Fibroblast of the aortic adventitia (primary cell): ENCODE measurements at regions not wholly inside any gene's neighbourhood (a gene's known extent, or its start where the extent isn't known, plus 50 kb on each side); places are given as distances from the start of the nearest gene placed in this dataset.

ENCODE experiments used
- DNase-seq: peaks from one replicate; pipeline ENCODE4 v3.0.0-alpha.2; 2010; ENCODE audit warnings: low read depth
- H3K4me3 ChIP-seq: 2 replicates; pipeline ENCODE4 v1.5.1; 2011; ENCODE audit warnings: low read depth, mild to moderate bottlenecking, control low read depth, low read length, moderate library complexity
- TF ChIP-seq, protein P1 (sequence below): IDR thresholded peaks from 2 replicates; pipeline ENCODE4 v1.5.1; 2011; ENCODE audit warnings: mild to moderate bottlenecking, low read length, control low read depth, inconsistent platforms; ENCODE audit not compliant: insufficient read depth

DNA sequence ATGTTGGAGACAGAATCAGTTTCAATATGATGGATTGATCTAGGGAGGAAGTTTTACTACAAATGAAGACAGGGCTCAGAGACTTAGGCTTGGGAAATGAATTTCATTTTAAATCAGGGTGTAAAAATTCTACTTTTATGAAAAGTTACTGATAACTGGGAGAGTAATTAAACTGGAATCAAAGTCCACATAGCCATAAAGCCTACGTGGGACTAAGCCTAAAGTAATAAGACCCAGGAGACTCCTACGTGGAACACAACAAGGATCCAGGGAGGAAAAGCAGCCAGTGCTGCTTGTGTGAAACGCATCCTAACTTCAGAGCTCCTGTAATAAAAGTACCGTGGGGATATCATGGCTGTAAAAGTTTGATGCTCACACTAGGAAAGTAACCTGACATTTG is 152.0 kb upstream of the MYO16 start:
- H3K4me3 ChIP-seq = no peak overlapping the region
- no peak for DNase-seq
- TF ChIP-seq, protein P1, sequence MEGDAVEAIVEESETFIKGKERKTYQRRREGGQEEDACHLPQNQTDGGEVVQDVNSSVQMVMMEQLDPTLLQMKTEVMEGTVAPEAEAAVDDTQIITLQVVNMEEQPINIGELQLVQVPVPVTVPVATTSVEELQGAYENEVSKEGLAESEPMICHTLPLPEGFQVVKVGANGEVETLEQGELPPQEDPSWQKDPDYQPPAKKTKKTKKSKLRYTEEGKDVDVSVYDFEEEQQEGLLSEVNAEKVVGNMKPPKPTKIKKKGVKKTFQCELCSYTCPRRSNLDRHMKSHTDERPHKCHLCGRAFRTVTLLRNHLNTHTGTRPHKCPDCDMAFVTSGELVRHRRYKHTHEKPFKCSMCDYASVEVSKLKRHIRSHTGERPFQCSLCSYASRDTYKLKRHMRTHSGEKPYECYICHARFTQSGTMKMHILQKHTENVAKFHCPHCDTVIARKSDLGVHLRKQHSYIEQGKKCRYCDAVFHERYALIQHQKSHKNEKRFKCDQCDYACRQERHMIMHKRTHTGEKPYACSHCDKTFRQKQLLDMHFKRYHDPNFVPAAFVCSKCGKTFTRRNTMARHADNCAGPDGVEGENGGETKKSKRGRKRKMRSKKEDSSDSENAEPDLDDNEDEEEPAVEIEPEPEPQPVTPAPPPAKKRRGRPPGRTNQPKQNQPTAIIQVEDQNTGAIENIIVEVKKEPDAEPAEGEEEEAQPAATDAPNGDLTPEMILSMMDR = no peak

DNA sequence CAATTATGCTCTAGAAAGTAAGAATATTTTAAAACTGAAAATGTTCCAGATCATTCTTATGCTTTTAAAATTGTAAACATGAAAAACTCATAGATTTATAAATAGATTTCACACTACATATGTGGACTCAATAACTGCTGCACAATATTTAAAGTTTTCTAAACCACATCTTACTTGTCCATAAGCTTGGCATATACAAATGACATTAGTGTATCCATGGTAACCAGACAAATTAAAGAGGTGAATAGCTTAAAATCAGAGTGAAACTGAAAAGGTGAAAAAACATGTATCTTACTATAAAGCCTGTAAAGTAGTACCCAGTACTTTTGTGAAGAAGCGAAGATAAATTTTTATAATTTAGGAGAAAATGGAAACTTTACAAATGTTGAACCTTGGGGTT is 151.2 kb upstream of the MYO16 start:
- no peak overlapping the region for H3K4me3 ChIP-seq
- DNase-seq = no peak
- TF ChIP-seq, protein P1 = no peak

DNA sequence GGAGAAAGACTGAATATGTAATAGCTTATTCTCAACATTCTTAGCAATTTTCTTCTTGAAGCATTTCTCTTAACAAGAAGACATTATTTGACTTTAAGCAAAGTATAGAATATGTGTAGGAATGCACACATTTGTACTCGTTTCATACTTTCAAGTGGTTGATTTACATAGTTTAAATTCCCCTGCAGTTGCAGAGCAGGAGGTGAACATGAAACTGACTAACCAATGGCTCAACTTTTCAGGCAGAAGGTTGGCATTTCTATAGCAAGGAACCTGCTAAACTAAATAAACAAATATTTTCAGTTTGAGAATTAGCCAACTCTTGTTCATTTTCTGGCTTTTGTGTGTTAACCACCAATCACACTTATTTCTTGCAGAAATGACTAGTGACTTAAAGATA is 145.4 kb upstream of the MYO16 start:
- no peak overlapping the region for H3K4me3 ChIP-seq
- TF ChIP-seq, protein P1 = no peak
- no peak for DNase-seq

DNA sequence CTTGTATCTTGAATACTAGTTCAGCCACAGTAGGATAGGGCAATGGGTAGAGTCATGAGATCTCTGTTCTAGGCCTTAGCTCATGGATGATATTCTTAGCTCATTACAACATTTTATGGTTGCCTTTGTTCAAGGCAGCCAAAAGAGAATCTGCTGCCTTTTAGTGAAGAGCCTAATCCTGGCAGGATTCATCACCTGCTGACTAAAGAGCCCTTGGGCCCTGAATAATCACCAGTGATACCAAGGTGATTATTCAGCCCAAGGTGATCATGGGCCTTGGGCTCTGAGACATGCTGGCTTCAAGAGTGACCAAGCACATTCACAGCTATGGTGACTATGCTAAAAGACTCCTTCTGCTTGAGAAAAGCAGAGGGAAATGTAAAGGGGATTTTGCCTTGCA is 143.3 kb upstream of the MYO16 start:
- no peak overlapping the region for H3K4me3 ChIP-seq
- TF ChIP-seq, protein P1 = no peak
- no peak for DNase-seq

DNA sequence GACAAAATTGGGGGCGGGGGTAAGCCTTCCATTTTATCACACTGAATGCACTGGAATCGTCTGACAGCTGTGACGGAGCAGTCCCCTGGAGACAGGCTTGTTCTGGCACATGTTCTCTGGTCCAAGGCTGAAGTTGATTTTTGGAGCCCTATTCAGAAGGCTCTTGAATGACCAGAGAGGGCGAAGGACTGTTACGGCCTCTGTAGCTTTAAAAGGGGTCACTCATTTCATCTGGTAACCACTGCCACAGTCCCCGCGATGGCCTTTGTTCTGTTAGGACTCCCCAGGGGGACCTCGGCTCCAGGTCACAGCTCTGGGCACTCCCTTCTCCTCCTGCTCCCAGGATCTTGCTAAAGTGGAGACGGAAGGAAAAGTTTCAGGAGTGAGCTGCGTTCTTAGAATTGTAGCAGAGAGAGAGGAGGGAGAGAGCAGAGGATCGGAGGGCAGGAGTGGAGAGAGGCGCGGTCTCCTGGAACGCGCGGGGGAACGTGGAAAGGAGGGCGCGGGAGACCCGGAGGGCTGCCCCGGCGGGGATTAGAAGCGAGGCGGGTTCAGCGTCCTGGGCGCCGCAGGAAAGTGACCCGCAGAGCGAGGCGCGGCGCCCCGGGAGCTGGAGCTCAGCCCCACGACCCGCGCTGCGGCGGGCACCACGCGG is 134.3 kb upstream of the MYO16 start:
- no peak for DNase-seq
- no peak overlapping the region for H3K4me3 ChIP-seq
- TF ChIP-seq, protein P1 = no peak

DNA sequence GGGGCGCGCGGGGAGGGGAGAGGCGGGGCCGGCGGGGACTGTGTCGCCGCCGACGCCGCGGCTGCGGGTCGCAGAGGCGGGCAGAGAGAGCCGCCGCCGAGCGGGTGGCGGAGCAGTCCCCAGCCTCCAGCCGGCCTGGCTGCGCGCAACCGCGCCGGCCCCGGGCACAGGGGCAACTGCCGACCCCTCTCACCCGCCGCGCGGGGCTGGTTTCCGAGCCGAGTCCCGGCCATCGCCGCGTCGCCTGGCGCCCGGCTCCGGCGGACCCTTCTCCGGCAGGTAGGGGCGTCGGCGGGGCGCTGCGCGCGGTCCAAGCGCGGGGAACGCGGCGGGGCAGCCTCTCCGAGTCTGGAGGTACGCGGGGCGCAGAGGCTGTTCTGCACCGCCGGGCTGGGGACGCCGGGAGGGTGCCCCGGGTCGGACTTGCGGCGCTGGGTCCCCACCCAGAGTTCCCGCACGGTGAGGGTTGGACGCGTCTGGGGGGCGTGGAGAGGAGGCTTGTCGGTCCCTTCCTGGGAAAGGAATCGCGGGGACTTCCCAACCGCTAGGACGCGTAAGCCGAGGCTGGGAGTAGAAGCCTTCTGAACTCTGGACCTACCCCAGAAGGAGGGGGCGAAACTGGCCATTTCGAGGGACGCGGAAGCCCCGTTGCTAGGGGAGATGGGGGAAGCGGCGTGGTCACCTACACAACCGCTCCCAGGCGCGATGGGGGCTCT is 133.6 kb upstream of the MYO16 start:
- DNase-seq = no peak
- TF ChIP-seq, protein P1 = no peak
- H3K4me3 ChIP-seq = no peak overlapping the region
